Esophagus squamous epithelium (tissue), 4 donors: ENCODE measurements at regions not wholly inside any gene's neighbourhood (a gene's known extent, or its start where the extent isn't known, plus 50 kb on each side); places are given as distances from the start of the nearest gene placed in this dataset.

Source experiments
- POLR2A ChIP-seq, 4 donors: fragments of 450-650 bp; IDR thresholded peaks; one replicate each; pipeline ENCODE4 v1.6.1; 2017; ENCODE audit warnings: antibody characterized with exemption in 4 of 4, mild to moderate bottlenecking in 4 of 4, moderate library complexity in 3 of 4
- TF ChIP-seq, protein P1 (sequence below), 6 experiments: fragments of 450-650 bp in 4 of 6; fragments of 200-600 bp in 2 of 6; sonication (generic) in 2 of 6; IDR thresholded peaks; one replicate each; pipeline ENCODE4 v1.5.1; 2016 to 2019; ENCODE audit warnings: antibody characterized with exemption in 6 of 6, mild to moderate bottlenecking in 4 of 6, moderate library complexity in 4 of 6

DNA sequence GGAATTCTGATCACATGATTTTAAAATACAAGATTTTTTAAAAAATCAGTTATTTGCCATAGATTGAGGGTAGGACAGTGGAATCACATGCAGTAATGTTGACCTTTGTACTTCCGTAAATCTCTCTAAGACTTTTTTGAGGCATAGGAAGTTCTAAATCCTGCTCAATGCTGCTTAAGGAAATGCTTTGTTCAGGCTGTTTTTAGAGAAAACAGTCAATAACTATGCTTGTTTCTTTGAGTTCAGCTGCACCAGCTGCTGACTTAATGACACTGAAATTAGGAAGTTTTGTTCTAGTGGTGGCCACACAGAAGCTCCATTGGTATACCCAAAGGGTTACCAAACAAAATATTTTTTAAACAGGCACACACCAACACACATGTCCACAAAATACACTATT lies 60.9 kb downstream of the KLF12 start:
- TF ChIP-seq, protein P1, sequence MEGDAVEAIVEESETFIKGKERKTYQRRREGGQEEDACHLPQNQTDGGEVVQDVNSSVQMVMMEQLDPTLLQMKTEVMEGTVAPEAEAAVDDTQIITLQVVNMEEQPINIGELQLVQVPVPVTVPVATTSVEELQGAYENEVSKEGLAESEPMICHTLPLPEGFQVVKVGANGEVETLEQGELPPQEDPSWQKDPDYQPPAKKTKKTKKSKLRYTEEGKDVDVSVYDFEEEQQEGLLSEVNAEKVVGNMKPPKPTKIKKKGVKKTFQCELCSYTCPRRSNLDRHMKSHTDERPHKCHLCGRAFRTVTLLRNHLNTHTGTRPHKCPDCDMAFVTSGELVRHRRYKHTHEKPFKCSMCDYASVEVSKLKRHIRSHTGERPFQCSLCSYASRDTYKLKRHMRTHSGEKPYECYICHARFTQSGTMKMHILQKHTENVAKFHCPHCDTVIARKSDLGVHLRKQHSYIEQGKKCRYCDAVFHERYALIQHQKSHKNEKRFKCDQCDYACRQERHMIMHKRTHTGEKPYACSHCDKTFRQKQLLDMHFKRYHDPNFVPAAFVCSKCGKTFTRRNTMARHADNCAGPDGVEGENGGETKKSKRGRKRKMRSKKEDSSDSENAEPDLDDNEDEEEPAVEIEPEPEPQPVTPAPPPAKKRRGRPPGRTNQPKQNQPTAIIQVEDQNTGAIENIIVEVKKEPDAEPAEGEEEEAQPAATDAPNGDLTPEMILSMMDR (IDR thresholded peaks at IDR 0.05), result no peak
- no peak for TF ChIP-seq POLR2A (IDR thresholded peaks at IDR 0.05)
